GM10248 (cell line): ENCODE measurements at regions not wholly inside any gene's neighbourhood (a gene's known extent, or its start where the extent isn't known, plus 50 kb on each side); places are given as distances from the start of the nearest gene placed in this dataset.
A peak's percentile ranks its signal among the peaks of the same experiment; 100 is the strongest.

Experiments
- CTCF ChIA-PET: fragments of 300-600 bp; sonication (Branson Sonifier 250); formaldehyde crosslinking; extraction: SDS; loops from one replicate; lab custom pipeline; 2021; ENCODE audit warnings: antibody characterized with exemption; lab: Yijun Ruan, JAX
- POLR2A ChIA-PET: fragments of 350-650 bp; sonication (Branson Sonifier 250); formaldehyde crosslinking; extraction: SDS; loops from one replicate; lab custom pipeline; 2020; ENCODE audit warnings: antibody characterized with exemption; lab: Yijun Ruan, JAX
- DNase-seq: peaks from one replicate; pipeline ENCODE4 v3.0.0; 2012; ENCODE audit errors: extremely low spot score
- CTCF ChIP-seq: IDR thresholded peaks from 2 replicates; pipeline ENCODE4 v1.5.1; 2012; ENCODE audit warnings: mild to moderate bottlenecking, low read depth; ENCODE audit errors: extremely low read depth, missing control alignments, control extremely low read depth

DNA sequence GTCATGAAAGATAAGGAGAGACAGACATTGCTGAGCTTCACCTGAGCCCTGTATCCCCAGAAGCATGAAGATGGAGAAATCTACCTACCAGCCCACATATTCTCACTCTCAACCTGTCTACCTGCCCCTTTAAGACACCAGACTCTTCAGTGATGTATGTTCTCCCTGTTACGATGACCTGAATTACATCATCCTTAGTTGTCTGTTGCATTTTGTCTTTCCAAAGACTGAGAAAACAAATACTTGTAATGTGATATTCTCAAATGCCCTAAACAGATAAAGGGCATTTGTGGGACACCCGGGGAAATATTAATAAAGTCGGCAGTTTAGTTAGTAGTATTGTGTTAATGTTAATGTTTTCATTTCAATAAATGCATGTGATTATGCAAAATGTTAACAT, 305.8 kb upstream of the IGFBP3 start:
- POLR2A ChIA-PET: no interaction called here
- no peak for TF ChIP-seq CTCF
- no peak for DNase-seq
- CTCF ChIA-PET: interaction anchor here (0.9 kb wide), 1 partner anchor 13 kb away, joined by 3 read pairs; no protein-coding TSS in a partner anchor

GRCh38 chr7:46224363-46224762, 303.3 kb upstream of the IGFBP3 start:
- no peak for TF ChIP-seq CTCF
- ChIA-PET POLR2A (interaction anchor here (0.6 kb wide), 1 partner anchor 494 kb away, joined by 3 read pairs; no protein-coding TSS in a partner anchor), CTCF (no interaction called here)
- no peak for DNase-seq

GRCh38 chr7:46220066-46220630, 299.1 kb upstream of the IGFBP3 start:
- POLR2A ChIA-PET: no interaction called here
- TF ChIP-seq CTCF: no peak
- peak; percentile 1 for DNase-seq
- CTCF ChIA-PET: no interaction called here

DNA sequence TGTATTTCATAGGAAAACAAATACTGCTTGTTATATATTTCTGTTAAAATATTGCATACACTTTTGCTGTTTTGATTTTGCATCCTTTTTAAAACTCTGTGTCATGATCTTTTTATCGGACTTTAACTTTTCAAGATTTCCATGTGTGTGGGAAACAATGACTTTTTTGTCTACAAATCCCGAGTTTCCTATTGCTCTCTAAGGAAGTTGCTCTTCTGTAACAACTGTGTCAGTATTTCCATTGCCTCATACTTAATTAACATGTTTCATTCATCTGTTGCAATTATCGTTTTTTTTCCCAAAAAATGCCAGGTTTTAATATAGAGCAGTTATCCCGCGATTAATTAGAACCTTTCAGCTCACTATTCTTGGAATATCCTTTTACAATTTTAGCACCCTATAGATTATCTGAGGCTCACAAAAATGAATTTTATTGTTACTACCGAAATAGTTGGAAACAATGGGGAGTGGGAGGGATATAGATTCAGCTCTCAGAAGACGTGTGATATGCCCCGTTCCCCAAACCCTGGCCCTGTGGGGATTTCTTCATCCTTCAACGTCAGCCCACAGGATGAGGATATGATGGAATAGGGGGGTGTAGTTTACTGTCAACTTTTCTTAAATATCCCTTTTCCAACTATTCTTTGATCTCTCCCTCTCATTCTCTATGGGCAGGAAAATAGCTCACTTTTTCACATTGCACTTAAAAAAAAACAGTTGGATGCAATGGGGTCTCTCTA, 297.6 kb upstream of the IGFBP3 start:
- ChIA-PET CTCF (no interaction called here), POLR2A (no interaction called here)
- peak; percentile 1 for DNase-seq
- no peak for TF ChIP-seq CTCF

- CTCF ChIA-PET: no interaction called here
- TF ChIP-seq CTCF: no peak
- POLR2A ChIA-PET: no interaction called here
- DNase-seq: no peak
These were observed 295.0 kb upstream of the IGFBP3 start for GRCh38 chr7:46215987-46216567.

- no peak for DNase-seq
- no peak for TF ChIP-seq CTCF
- POLR2A ChIA-PET: no interaction called here
- CTCF ChIA-PET: interaction anchor here (1.1 kb wide), 1 partner anchor 23 kb away, joined by 4 read pairs; no protein-coding TSS in a partner anchor
These were observed 293.5 kb upstream of the IGFBP3 start for GRCh38 chr7:46214526-46214925.
